Keratinocyte (primary cell): ENCODE measurements at regions not wholly inside any gene's neighbourhood (a gene's known extent, or its start where the extent isn't known, plus 50 kb on each side); places are given as distances from the start of the nearest gene placed in this dataset.

Source experiments
- DNase-seq: peaks from one replicate; pipeline ENCODE4 v3.0.0-alpha.2; 2011; ENCODE audit warnings: low read depth, missing footprints, low spot score
- FAIRE-seq: peaks from 2 replicates; lab custom pipeline; 2011; peaks lifted over from hg19 to GRCh38; lab: Jason Lieb, UNC
- H2AFZ ChIP-seq: 2 replicates; pipeline ENCODE4 v1.6.0; 2012; ENCODE audit warnings: low read length, control low read depth, inconsistent platforms; ENCODE audit not compliant: control insufficient read depth
- H3K27ac ChIP-seq: 2 replicates; pipeline ENCODE4 v1.5.1; 2011; ENCODE audit warnings: low read length; ENCODE audit not compliant: control insufficient read depth, insufficient read depth
- H3K27me3 ChIP-seq: 3 replicates; pipeline ENCODE4 v1.6.0; 2011; ENCODE audit warnings: low read length; ENCODE audit not compliant: control insufficient read depth, insufficient read depth; ENCODE audit errors: extremely low read depth
- H3K36me3 ChIP-seq, 2 experiments: 2 replicates in 1 of 2; 3 replicates in 1 of 2; pipeline ENCODE4 v1.5.1; 2011; ENCODE audit warnings: low read length in 2 of 2, mild to moderate bottlenecking in 1 of 2; ENCODE audit not compliant: control insufficient read depth in 2 of 2, insufficient read depth in 2 of 2; ENCODE audit errors: extremely low read depth in 1 of 2
- H3K4me1 ChIP-seq: 3 replicates; pipeline ENCODE4 v1.5.1; 2011; ENCODE audit warnings: low read length; ENCODE audit not compliant: control insufficient read depth, insufficient read depth; ENCODE audit errors: extremely low read depth
- H3K4me2 ChIP-seq: 3 replicates; pipeline ENCODE4 v1.6.0; 2011; ENCODE audit warnings: low read depth, low read length; ENCODE audit not compliant: control insufficient read depth, insufficient read depth; ENCODE audit errors: extremely low read depth
- H3K4me3 ChIP-seq, 3 experiments: fragments of 200-600 bp in 1 of 3; sonication (generic) in 1 of 3; 2 replicates in 2 of 3; 3 replicates in 1 of 3; pipeline ENCODE4 v1.5.1; 2011 to 2016; ENCODE audit warnings: low read length in 3 of 3, mild to moderate bottlenecking in 3 of 3, control low read depth in 2 of 3, inconsistent platforms in 1 of 3, low read depth in 1 of 3, mixed read lengths in 1 of 3, mixed run types in 1 of 3, moderate library complexity in 1 of 3; ENCODE audit not compliant: control insufficient read depth in 2 of 3, insufficient read depth in 2 of 3; ENCODE audit errors: extremely low read depth in 1 of 3
- H3K79me2 ChIP-seq: 2 replicates; pipeline ENCODE4 v1.6.0; 2012; ENCODE audit warnings: low read length; ENCODE audit not compliant: control insufficient read depth, insufficient read depth
- H3K9ac ChIP-seq: 3 replicates; pipeline ENCODE4 v1.6.0; 2011; ENCODE audit warnings: low read length; ENCODE audit not compliant: control insufficient read depth, insufficient read depth; ENCODE audit errors: extremely low read depth
- H3K9me1 ChIP-seq: 3 replicates; pipeline ENCODE4 v1.6.0; 2011; ENCODE audit warnings: low read length; ENCODE audit not compliant: control insufficient read depth, insufficient read depth; ENCODE audit errors: extremely low read depth
- H3K9me3 ChIP-seq: 2 replicates; pipeline ENCODE4 v1.5.1; 2012; ENCODE audit warnings: low read depth, low read length; ENCODE audit not compliant: control insufficient read depth
- H4K20me1 ChIP-seq: 3 replicates; pipeline ENCODE4 v1.6.0; 2011; ENCODE audit warnings: low read length; ENCODE audit not compliant: control insufficient read depth, insufficient read depth; ENCODE audit errors: extremely low read depth
- EZH2 ChIP-seq: IDR thresholded peaks from one replicate; pipeline ENCODE4 v1.6.1; 2012; ENCODE audit warnings: inconsistent platforms, mild to moderate bottlenecking, low read length, moderate library complexity
- dilution Hi-C: fragments of 300-500 bp; cut with MboI; formaldehyde crosslinking; loops from one replicate; pipeline ENCODE4 v1.7.0; 2020; ENCODE audit warnings: low sequenced_read_pairs; ENCODE audit not compliant: extremely low pct_ligation_motif_present
- TF ChIP-seq, protein P1 (sequence below), 3 experiments: IDR thresholded peaks in 1 of 3; conservative IDR thresholded peaks in 1 of 3; optimal IDR thresholded peaks in 1 of 3; 2 replicates in 2 of 3; 3 replicates in 1 of 3; pipeline versions ENCODE3 to v1.5.1; 2011; ENCODE audit warnings: low read length in 3 of 3, mild to moderate bottlenecking in 3 of 3, moderate library complexity in 2 of 3, control low read depth in 1 of 3, inconsistent platforms in 1 of 3; ENCODE audit not compliant: insufficient read depth in 2 of 3; ENCODE audit errors: extremely low read depth in 1 of 3

DNA sequence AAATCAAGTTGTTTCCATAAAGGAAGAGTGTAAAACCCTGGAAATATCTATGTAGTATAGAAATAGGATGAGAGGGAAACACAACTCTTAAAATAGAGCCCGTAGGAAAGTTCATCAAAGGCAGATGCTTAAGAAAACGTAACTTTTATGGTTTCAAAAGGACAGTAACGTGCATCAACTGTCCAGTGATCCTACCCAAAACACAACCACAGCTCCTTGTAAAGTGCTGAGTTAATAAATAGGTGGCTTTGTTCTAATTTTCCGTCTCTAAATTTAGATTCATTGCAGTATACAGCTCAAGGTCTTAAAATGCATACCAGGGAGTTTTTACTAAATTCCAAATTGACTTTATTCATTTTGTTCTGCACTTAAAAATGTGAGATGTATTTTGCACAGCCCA is 282.1 kb upstream of the ID2 start:
- Histone ChIP-seq H4K20me1 (no peaks in the 10 kb centered on the region), H3K79me2 (no peaks in the 10 kb centered on the region), H3K4me3 (no peak overlapping the region), H2AFZ (no peak overlapping the region), H3K9ac (no peak overlapping the region), H3K4me1 (no peaks in the 10 kb centered on the region), H3K9me3 (peaks cover 6% of the 10 kb centered on the region), H3K9me1 (no peaks in the 10 kb centered on the region), H3K27me3 (no peaks in the 10 kb centered on the region), H3K36me3 (no peaks in the 10 kb centered on the region), H3K4me2 (no peak overlapping the region), H3K27ac (no peak overlapping the region)
- dilution Hi-C loops = no loop called here
- TF ChIP-seq, protein P1, sequence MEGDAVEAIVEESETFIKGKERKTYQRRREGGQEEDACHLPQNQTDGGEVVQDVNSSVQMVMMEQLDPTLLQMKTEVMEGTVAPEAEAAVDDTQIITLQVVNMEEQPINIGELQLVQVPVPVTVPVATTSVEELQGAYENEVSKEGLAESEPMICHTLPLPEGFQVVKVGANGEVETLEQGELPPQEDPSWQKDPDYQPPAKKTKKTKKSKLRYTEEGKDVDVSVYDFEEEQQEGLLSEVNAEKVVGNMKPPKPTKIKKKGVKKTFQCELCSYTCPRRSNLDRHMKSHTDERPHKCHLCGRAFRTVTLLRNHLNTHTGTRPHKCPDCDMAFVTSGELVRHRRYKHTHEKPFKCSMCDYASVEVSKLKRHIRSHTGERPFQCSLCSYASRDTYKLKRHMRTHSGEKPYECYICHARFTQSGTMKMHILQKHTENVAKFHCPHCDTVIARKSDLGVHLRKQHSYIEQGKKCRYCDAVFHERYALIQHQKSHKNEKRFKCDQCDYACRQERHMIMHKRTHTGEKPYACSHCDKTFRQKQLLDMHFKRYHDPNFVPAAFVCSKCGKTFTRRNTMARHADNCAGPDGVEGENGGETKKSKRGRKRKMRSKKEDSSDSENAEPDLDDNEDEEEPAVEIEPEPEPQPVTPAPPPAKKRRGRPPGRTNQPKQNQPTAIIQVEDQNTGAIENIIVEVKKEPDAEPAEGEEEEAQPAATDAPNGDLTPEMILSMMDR (optimal IDR thresholded peaks at IDR 0.05 in 1 of 3, IDR thresholded peaks at IDR 0.05 in 1 of 3, conservative IDR thresholded peaks at IDR 0.05 in 1 of 3; ENCODE audit: extremely low read depth in 1 of 3, insufficient read depth in 2 of 3, low read length in 3 of 3) = no peak
- TF ChIP-seq EZH2 = no peak
- FAIRE-seq (no peak), DNase-seq (no peak)

DNA sequence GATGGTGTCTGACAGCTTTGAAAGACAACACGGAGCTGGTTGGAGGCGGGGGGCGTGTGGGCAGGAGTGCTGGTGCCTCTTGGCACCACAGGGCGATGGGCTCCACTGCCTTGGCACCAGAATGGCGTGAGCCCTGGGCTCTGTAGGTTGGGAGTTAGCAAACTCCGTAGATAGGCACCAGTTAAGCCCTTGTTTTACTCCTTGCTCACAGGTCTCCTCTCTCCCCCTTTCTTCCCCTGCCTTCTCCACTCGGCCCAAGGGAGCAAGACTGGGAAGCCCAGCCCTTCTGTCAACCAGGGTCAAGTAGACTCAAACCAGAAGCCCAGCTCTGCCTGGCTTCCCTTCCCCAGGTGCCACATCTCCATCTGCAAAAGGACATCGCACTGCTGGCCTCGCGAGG is 281.7 kb upstream of the ID2 start:
- no peak overlapping the region for H2AFZ ChIP-seq
- no peak overlapping the region for H3K4me2 ChIP-seq
- H3K27ac ChIP-seq = no peak overlapping the region
- peaks cover 6% of the 10 kb centered on the region for H3K9me3 ChIP-seq
- DNase-seq (no peak), FAIRE-seq (no peak)
- H3K4me3 ChIP-seq = no peak overlapping the region
- H3K9me1 ChIP-seq = no peaks in the 10 kb centered on the region
- no peaks in the 10 kb centered on the region for H4K20me1 ChIP-seq
- dilution Hi-C loops = no loop called here
- no peaks in the 10 kb centered on the region for H3K27me3 ChIP-seq
- no peak for TF ChIP-seq EZH2
- TF ChIP-seq, protein P1 (optimal IDR thresholded peaks at IDR 0.05 in 1 of 3, IDR thresholded peaks at IDR 0.05 in 1 of 3, conservative IDR thresholded peaks at IDR 0.05 in 1 of 3; ENCODE audit: extremely low read depth in 1 of 3, insufficient read depth in 2 of 3, low read length in 3 of 3) = no peak
- no peak overlapping the region for H3K9ac ChIP-seq
- no peaks in the 10 kb centered on the region for H3K4me1 ChIP-seq
- H3K36me3 ChIP-seq = no peaks in the 10 kb centered on the region
- H3K79me2 ChIP-seq = no peaks in the 10 kb centered on the region
